RPMI7951 (cell line): ENCODE measurements at regions not wholly inside any gene's neighbourhood (a gene's known extent, or its start where the extent isn't known, plus 50 kb on each side); places are given as distances from the start of the nearest gene placed in this dataset.
A peak's percentile ranks its signal among the peaks of the same experiment; 100 is the strongest.

Source experiments
- DNase-seq: peaks from one replicate; pipeline ENCODE4 v3.0.0-alpha.2; 2012; ENCODE audit warnings: low read depth

- peak; percentile 80 for DNase-seq
Observed at GRCh38 chr6:105851113-105851580, 235.0 kb upstream of the PRDM1 start.

- DNase-seq, result peak; percentile 32
Observed at GRCh38 chr6:105850261-105851112, 235.6 kb upstream of the PRDM1 start.

- peak; percentile 21 for DNase-seq
Observed at GRCh38 chr6:105849746-105850145, 236.4 kb upstream of the PRDM1 start.

GRCh38 chr6:105847433-105847832 is 238.7 kb upstream of the PRDM1 start:
- no peak for DNase-seq

GRCh38 chr6:105844275-105844883 is 241.8 kb upstream of the PRDM1 start:
- no peak for DNase-seq

GRCh38 chr6:105839266-105839665 is 246.9 kb upstream of the PRDM1 start:
- DNase-seq, result peak; percentile 16

- DNase-seq, result peak; percentile 56
Observed at GRCh38 chr6:105838171-105838570, 248.0 kb upstream of the PRDM1 start.

- no peak for DNase-seq
Observed at GRCh38 chr6:105836889-105837288, 249.2 kb upstream of the PRDM1 start.

GRCh38 chr6:105836379-105836778 is 249.8 kb upstream of the PRDM1 start:
- no peak for DNase-seq

GRCh38 chr6:105835373-105835772 is 250.8 kb upstream of the PRDM1 start:
- DNase-seq, result peak; percentile 69

- no peak for DNase-seq
Observed at GRCh38 chr6:105833959-105834947, 251.9 kb upstream of the PRDM1 start.

GRCh38 chr6:105832313-105832761 is 253.8 kb upstream of the PRDM1 start:
- DNase-seq, result peak; percentile 26

- DNase-seq, result no peak
Observed at GRCh38 chr6:105831311-105832097, 254.6 kb upstream of the PRDM1 start.

- DNase-seq, result no peak
Observed at GRCh38 chr6:105825210-105825609, 260.9 kb upstream of the PRDM1 start.

GRCh38 chr6:105824732-105825131 is 261.4 kb upstream of the PRDM1 start:
- DNase-seq, result no peak

GRCh38 chr6:105821777-105822176 is 264.4 kb upstream of the PRDM1 start:
- no peak for DNase-seq

- DNase-seq, result no peak
Observed at GRCh38 chr6:105821027-105821426, 265.1 kb upstream of the PRDM1 start.

GRCh38 chr6:105819745-105820144 is 266.4 kb upstream of the PRDM1 start:
- no peak for DNase-seq

- DNase-seq, result no peak
Observed at GRCh38 chr6:105818505-105818904, 267.6 kb upstream of the PRDM1 start.

- no peak for DNase-seq
Observed at GRCh38 chr6:105817961-105818360, 268.2 kb upstream of the PRDM1 start.

GRCh38 chr6:105817370-105817769 is 268.8 kb upstream of the PRDM1 start:
- DNase-seq, result no peak
